Endothelial cell of umbilical vein (primary cell): ENCODE measurements at regions not wholly inside any gene's neighbourhood (a gene's known extent, or its start where the extent isn't known, plus 50 kb on each side); places are given as distances from the start of the nearest gene placed in this dataset.

ENCODE experiments used
- BruUV-seq: library from RNA; stranded (reverse); fragments of 400-500 nt; replicated peaks from 2 replicates; lab custom pipeline; 2021; lab: Mats Ljungman, UMichigan
- CTCF ChIA-PET: fragments of 300-600, 350-600 bp; sonication (Branson Sonifier 250); formaldehyde crosslinking; loops from one replicate; lab custom pipeline; 2021; ENCODE audit warnings: antibody characterized with exemption, inconsistent platforms; lab: Charles Lee
- POLR2A ChIA-PET: fragments of 300-600, 350-600 bp; sonication (Branson Sonifier 250); formaldehyde crosslinking; loops from one replicate; lab custom pipeline; 2021; ENCODE audit warnings: antibody characterized with exemption, inconsistent platforms; lab: Charles Lee
- DNase-seq: peaks from one replicate; pipeline ENCODE4 v3.0.0-alpha.2; 2011; ENCODE audit warnings: low read depth, low spot score
- FAIRE-seq: peaks from 2 replicates; lab custom pipeline; 2011; peaks lifted over from hg19 to GRCh38; lab: Jason Lieb, UNC
- H2AFZ ChIP-seq: 2 replicates; pipeline ENCODE4 v1.6.0; 2012; ENCODE audit warnings: low read depth, low read length, control low read depth, inconsistent platforms
- H3K27ac ChIP-seq: 2 replicates; pipeline ENCODE4 v1.5.1; 2011; ENCODE audit warnings: low read depth, mild to moderate bottlenecking, control low read depth, low read length, moderate library complexity; ENCODE audit not compliant: insufficient read depth
- H3K27me3 ChIP-seq, 2 experiments: 2 replicates each; pipeline versions ENCODE4 v1.6.0 to v1.6.1; 2011; ENCODE audit warnings: low read length in 2 of 2, mixed read lengths in 1 of 2; ENCODE audit not compliant: control insufficient read depth in 2 of 2, insufficient read depth in 2 of 2
- H3K36me3 ChIP-seq, 2 experiments: 2 replicates in 1 of 2; 3 replicates in 1 of 2; pipeline ENCODE4 v1.5.1; 2011; ENCODE audit warnings: low read length in 2 of 2, mild to moderate bottlenecking in 1 of 2, moderate library complexity in 1 of 2; ENCODE audit not compliant: control insufficient read depth in 2 of 2, insufficient read depth in 2 of 2; ENCODE audit errors: extremely low read depth in 1 of 2
- H3K4me1 ChIP-seq: 3 replicates; pipeline ENCODE4 v1.5.1; 2011; ENCODE audit warnings: mild to moderate bottlenecking, low read length; ENCODE audit not compliant: control insufficient read depth, insufficient read depth; ENCODE audit errors: extremely low read depth
- H3K4me2 ChIP-seq: 2 replicates; pipeline ENCODE4 v1.6.1; 2011; ENCODE audit warnings: low read length, control low read depth, mixed read lengths; ENCODE audit not compliant: insufficient read depth
- H3K4me3 ChIP-seq, 3 experiments: fragments of 200-600 bp in 1 of 3; sonication (generic), shearing (Covaris generic) in 1 of 3; replicated peaks in 1 of 3; 2 replicates each; pipeline ENCODE4 v1.5.1; 2011 to 2016; ENCODE audit warnings: control low read depth in 3 of 3, low read length in 3 of 3, mild to moderate bottlenecking in 2 of 3, inconsistent platforms in 1 of 3, low read depth in 1 of 3, moderate library complexity in 1 of 3; ENCODE audit not compliant: insufficient read depth in 1 of 3
- H3K79me2 ChIP-seq: 2 replicates; pipeline ENCODE4 v1.6.0; 2012; ENCODE audit warnings: low read length, inconsistent platforms; ENCODE audit not compliant: control insufficient read depth, insufficient read depth
- H3K9ac ChIP-seq: replicated peaks from 2 replicates; pipeline ENCODE3; 2011; ENCODE audit warnings: low read length, control low read depth; ENCODE audit not compliant: insufficient read depth; ENCODE audit errors: extremely low read depth
- H3K9me1 ChIP-seq: replicated peaks from 3 replicates; pipeline ENCODE4 v1.6.0; 2011; ENCODE audit warnings: mild to moderate bottlenecking, low read length; ENCODE audit not compliant: control insufficient read depth, insufficient read depth; ENCODE audit errors: extremely low read depth
- H3K9me3 ChIP-seq: replicated peaks from 2 replicates; pipeline ENCODE4 v1.5.1; 2012; ENCODE audit warnings: low read length, inconsistent platforms; ENCODE audit not compliant: control insufficient read depth, insufficient read depth
- H4K20me1 ChIP-seq: replicated peaks from 2 replicates; pipeline ENCODE3; 2011; ENCODE audit warnings: mild to moderate bottlenecking, low read length; ENCODE audit not compliant: control insufficient read depth, insufficient read depth; ENCODE audit errors: extremely low read depth
- EZH2 ChIP-seq: IDR thresholded peaks from 2 replicates; pipeline ENCODE4 v1.6.1; 2012; ENCODE audit warnings: borderline replicate concordance, low read depth, mild to moderate bottlenecking, moderate library complexity, low read length, inconsistent platforms; ENCODE audit not compliant: severe bottlenecking
- FOS ChIP-seq: IDR thresholded peaks from 2 replicates; pipeline ENCODE4 v1.6.1; 2011; ENCODE audit warnings: mild to moderate bottlenecking, low read length, moderate library complexity, borderline replicate concordance; ENCODE audit not compliant: insufficient read depth
- GATA2 ChIP-seq: IDR thresholded peaks from 2 replicates; pipeline ENCODE4 v1.7.0; 2011; ENCODE audit warnings: low read depth, mild to moderate bottlenecking, moderate library complexity, mixed read lengths, low read length; ENCODE audit not compliant: insufficient read length, insufficient read depth
- JUN ChIP-seq: IDR thresholded peaks from 2 replicates; pipeline ENCODE4 v1.6.1; 2011; ENCODE audit warnings: borderline replicate concordance, low read depth; ENCODE audit not compliant: insufficient read length, insufficient read depth
- MYC ChIP-seq: IDR thresholded peaks from one replicate; pipeline ENCODE4 v1.6.1; 2011; ENCODE audit warnings: mild to moderate bottlenecking, low read depth, low read length
- POLR2A ChIP-seq: IDR thresholded peaks from 2 replicates; pipeline ENCODE4 v1.6.1; 2012; ENCODE audit warnings: low read depth, mild to moderate bottlenecking, control low read depth, low read length
- POLR2AphosphoS5 ChIP-seq: IDR thresholded peaks from 2 replicates; pipeline ENCODE4 v1.6.1; 2012; ENCODE audit warnings: low read depth, mild to moderate bottlenecking, control low read depth, low read length, moderate library complexity; ENCODE audit not compliant: insufficient read depth
- dilution Hi-C: fragments of 300-500 bp; cut with MboI; formaldehyde crosslinking; loops from one replicate; pipeline ENCODE4 v1.15.0; 2019; ENCODE audit warnings: low sequenced_read_pairs; ENCODE audit not compliant: extremely low pct_ligation_motif_present
- intact Hi-C: fragments of 100-400 bp; cut with micrococcal nuclease; formaldehyde crosslinking; loops from one replicate; pipeline ENCODE4 v1.10.0; 2022
- TF ChIP-seq, protein P1 (sequence below): IDR thresholded peaks from 2 replicates; pipeline ENCODE4 v1.6.1; 2011; ENCODE audit not compliant: insufficient read depth, insufficient read length
- TF ChIP-seq, protein P2 (sequence below), 2 donors: IDR thresholded peaks; 1 replicate in 1 of 2; 2 replicates in 1 of 2; pipeline ENCODE4 v1.5.1; 2011; ENCODE audit warnings: low read length in 2 of 2, mild to moderate bottlenecking in 2 of 2, moderate library complexity in 2 of 2, control low read depth in 1 of 2, inconsistent platforms in 1 of 2, low read depth in 1 of 2; ENCODE audit not compliant: insufficient read depth in 1 of 2; ENCODE audit errors: extremely low read depth in 1 of 2

DNA sequence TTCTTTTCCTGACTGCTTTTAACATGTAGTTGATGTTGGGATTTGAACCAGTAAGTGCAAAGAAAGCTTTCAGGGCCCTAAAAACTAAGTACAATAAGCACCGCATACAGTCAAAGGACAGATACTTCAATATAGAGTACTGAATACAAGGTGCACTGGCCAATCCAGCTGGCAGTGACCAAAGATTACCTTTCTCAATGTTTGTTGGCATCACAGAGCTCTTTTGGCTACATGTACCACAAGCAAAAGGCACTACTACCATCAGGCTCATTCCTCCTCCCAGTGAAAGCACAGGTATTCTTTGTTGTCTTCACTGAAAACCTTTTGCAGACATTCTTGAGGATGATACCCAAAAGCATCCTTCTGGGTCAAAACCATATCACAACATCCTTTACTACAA lies 65.2 kb upstream of the ZCCHC13 start:
- dilution Hi-C loops: no loop called here
- peaks cover 21% of the 10 kb centered on the region for H3K4me1 ChIP-seq
- H3K27ac ChIP-seq: no peak overlapping the region
- POLR2A ChIA-PET: no interaction called here
- H4K20me1 ChIP-seq: no peaks in the 10 kb centered on the region
- CTCF ChIA-PET: no interaction called here
- no peak overlapping the region for H3K4me3 ChIP-seq
- peaks cover 2% of the 10 kb centered on the region for H3K79me2 ChIP-seq
- no peak overlapping the region for H3K9ac ChIP-seq
- no peak for DNase-seq
- no peak overlapping the region for H2AFZ ChIP-seq
- H3K27me3 ChIP-seq: no peaks in the 10 kb centered on the region
- intact Hi-C loops: no loop called here
- no peak overlapping the region for H3K4me2 ChIP-seq
- no TSS peak for BruUV-seq
- TF ChIP-seq MYC: no peak
- no peak for TF ChIP-seq POLR2AphosphoS5
- no peak for TF ChIP-seq POLR2A
- no peak for TF ChIP-seq JUN
- no peak for TF ChIP-seq GATA2
- no peak for TF ChIP-seq EZH2
- FAIRE-seq: no peak
- no peaks in the 10 kb centered on the region for H3K9me3 ChIP-seq
- peaks cover 0 to 4% of the 10 kb centered on the region in 2 experiments for H3K36me3 ChIP-seq
- H3K9me1 ChIP-seq: no peaks in the 10 kb centered on the region

DNA sequence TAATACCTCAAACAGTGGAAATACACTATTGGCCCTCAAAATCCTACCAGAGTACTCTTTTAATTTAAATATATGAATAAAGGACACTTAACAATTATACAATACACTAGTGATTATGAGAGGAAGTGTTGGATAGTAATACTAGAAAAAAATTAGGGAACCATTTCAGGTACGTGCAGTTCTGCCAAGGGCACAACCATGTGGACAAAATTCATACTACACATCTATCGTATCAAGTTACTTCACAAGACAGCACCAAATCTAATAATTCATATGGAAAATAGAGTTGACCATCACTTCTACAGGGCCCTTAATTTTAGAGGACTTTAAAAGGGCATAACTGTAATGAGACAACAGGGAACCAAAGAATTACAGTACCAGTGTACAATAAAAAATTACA lies 69.2 kb upstream of the ZCCHC13 start:
- Histone ChIP-seq H3K27me3 (no peaks in the 10 kb centered on the region), H3K79me2 (peaks cover 20% of the 10 kb centered on the region), H3K9ac (no peak overlapping the region), H3K27ac (no peak overlapping the region), H3K4me1 (no peaks in the 10 kb centered on the region), H2AFZ (no peak overlapping the region), H3K9me3 (no peaks in the 10 kb centered on the region), H3K36me3 (peaks cover 1 to 4% of the 10 kb centered on the region in 2 experiments), H3K9me1 (no peaks in the 10 kb centered on the region), H4K20me1 (no peaks in the 10 kb centered on the region), H3K4me3 (no peak overlapping the region), H3K4me2 (no peak overlapping the region)
- dilution Hi-C loops (no loop called here), intact Hi-C loops (loop anchor here (5.0 kb wide), 1 partner anchor 107 kb away; no protein-coding TSS in a partner anchor)
- TF ChIP-seq, protein P1, sequence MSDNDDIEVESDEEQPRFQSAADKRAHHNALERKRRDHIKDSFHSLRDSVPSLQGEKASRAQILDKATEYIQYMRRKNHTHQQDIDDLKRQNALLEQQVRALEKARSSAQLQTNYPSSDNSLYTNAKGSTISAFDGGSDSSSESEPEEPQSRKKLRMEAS: no peak
- TF ChIP-seq POLR2A (no peak), JUN (no peak), GATA2 (no peak), MYC (no peak), POLR2AphosphoS5 (no peak), FOS (no peak), EZH2 (no peak)
- TF ChIP-seq, protein P2, sequence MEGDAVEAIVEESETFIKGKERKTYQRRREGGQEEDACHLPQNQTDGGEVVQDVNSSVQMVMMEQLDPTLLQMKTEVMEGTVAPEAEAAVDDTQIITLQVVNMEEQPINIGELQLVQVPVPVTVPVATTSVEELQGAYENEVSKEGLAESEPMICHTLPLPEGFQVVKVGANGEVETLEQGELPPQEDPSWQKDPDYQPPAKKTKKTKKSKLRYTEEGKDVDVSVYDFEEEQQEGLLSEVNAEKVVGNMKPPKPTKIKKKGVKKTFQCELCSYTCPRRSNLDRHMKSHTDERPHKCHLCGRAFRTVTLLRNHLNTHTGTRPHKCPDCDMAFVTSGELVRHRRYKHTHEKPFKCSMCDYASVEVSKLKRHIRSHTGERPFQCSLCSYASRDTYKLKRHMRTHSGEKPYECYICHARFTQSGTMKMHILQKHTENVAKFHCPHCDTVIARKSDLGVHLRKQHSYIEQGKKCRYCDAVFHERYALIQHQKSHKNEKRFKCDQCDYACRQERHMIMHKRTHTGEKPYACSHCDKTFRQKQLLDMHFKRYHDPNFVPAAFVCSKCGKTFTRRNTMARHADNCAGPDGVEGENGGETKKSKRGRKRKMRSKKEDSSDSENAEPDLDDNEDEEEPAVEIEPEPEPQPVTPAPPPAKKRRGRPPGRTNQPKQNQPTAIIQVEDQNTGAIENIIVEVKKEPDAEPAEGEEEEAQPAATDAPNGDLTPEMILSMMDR (IDR thresholded peaks at IDR 0.05; ENCODE audit: extremely low read depth in 1 of 2, insufficient read depth in 1 of 2, low read depth in 1 of 2, low read length in 2 of 2): no peak
- CTCF ChIA-PET: interaction anchor here (1.0 kb wide), 1 partner anchor 18 kb away, joined by 3 read pairs; no protein-coding TSS in a partner anchor
- POLR2A ChIA-PET: no interaction called here
- DNase-seq: no peak
- FAIRE-seq: no peak
- BruUV-seq: no TSS peak
